Stimulated activated CD4-positive, alpha-beta T cell treated with anti-CD3 and anti-CD28 coated beads, Interleukin-1b, Interleukin-23, amount 100 ng/mL, for 24 hours (primary cell): ENCODE measurements at regions not wholly inside any gene's neighbourhood (a gene's known extent, or its start where the extent isn't known, plus 50 kb on each side); places are given as distances from the start of the nearest gene placed in this dataset.

Experiments used
- DNase-seq, 4 experiments: peaks; one replicate each; pipeline ENCODE4 v3.0.0-alpha.2; 2020; ENCODE audit warnings: low read depth in 4 of 4, low spot score in 1 of 4

- DNase-seq: no peak
Observed at GRCh38 chr7:46357851-46358250, 436.8 kb upstream of the IGFBP3 start.

GRCh38 chr7:46357290-46357689 is 436.2 kb upstream of the IGFBP3 start:
- no peak for DNase-seq

GRCh38 chr7:46356371-46356770 is 435.3 kb upstream of the IGFBP3 start:
- DNase-seq: no peak

- DNase-seq: no peak
Observed at GRCh38 chr7:46355331-46355730, 434.3 kb upstream of the IGFBP3 start.

- DNase-seq: no peak
Observed at GRCh38 chr7:46352004-46352954, 431.2 kb upstream of the IGFBP3 start.

GRCh38 chr7:46349490-46349889 is 428.4 kb upstream of the IGFBP3 start:
- DNase-seq: no peak

- no peak for DNase-seq
Observed at GRCh38 chr7:46344533-46344932, 423.5 kb upstream of the IGFBP3 start.

GRCh38 chr7:46343802-46344201 is 422.7 kb upstream of the IGFBP3 start:
- no peak for DNase-seq

GRCh38 chr7:46322937-46323336 is 401.9 kb upstream of the IGFBP3 start:
- DNase-seq: no peak

- no peak for DNase-seq
Observed at GRCh38 chr7:46321556-46322205, 400.6 kb upstream of the IGFBP3 start.

GRCh38 chr7:46320956-46321355 is 399.9 kb upstream of the IGFBP3 start:
- no peak for DNase-seq

- DNase-seq: no peak
Observed at GRCh38 chr7:46319841-46320240, 398.8 kb upstream of the IGFBP3 start.

- no peak for DNase-seq
Observed at GRCh38 chr7:46318276-46318675, 397.2 kb upstream of the IGFBP3 start.

GRCh38 chr7:46317256-46317655 is 396.2 kb upstream of the IGFBP3 start:
- no peak for DNase-seq

- DNase-seq: no peak
Observed at GRCh38 chr7:46315891-46316290, 394.8 kb upstream of the IGFBP3 start.

GRCh38 chr7:46301677-46302076 is 380.6 kb upstream of the IGFBP3 start:
- DNase-seq: no peak

GRCh38 chr7:46297515-46297914 is 376.4 kb upstream of the IGFBP3 start:
- no peak for DNase-seq

GRCh38 chr7:46296526-46296925 is 375.5 kb upstream of the IGFBP3 start:
- DNase-seq: no peak

- no peak for DNase-seq
Observed at GRCh38 chr7:46294381-46294780, 373.3 kb upstream of the IGFBP3 start.

GRCh38 chr7:46292741-46293140 is 371.7 kb upstream of the IGFBP3 start:
- DNase-seq: no peak

- DNase-seq: no peak
Observed at GRCh38 chr7:46291601-46292150, 370.6 kb upstream of the IGFBP3 start.

GRCh38 chr7:46291050-46291438 is 370.0 kb upstream of the IGFBP3 start:
- no peak for DNase-seq
